Stimulated activated CD4-positive, alpha-beta T cell treated with anti-CD3 and anti-CD28 coated beads, Interleukin-2, amount 100 ng/mL, for 48 hours (primary cell): ENCODE measurements at regions not wholly inside any gene's neighbourhood (a gene's known extent, or its start where the extent isn't known, plus 50 kb on each side); places are given as distances from the start of the nearest gene placed in this dataset.

Source experiments
- DNase-seq, 2 donors: peaks; one replicate each; pipeline ENCODE4 v3.0.0-alpha.2; 2020

- DNase-seq, result no peak
These were observed 132.4 kb upstream of the CNTN1 start for GRCh38 chr12:40559865-40560264.

DNA sequence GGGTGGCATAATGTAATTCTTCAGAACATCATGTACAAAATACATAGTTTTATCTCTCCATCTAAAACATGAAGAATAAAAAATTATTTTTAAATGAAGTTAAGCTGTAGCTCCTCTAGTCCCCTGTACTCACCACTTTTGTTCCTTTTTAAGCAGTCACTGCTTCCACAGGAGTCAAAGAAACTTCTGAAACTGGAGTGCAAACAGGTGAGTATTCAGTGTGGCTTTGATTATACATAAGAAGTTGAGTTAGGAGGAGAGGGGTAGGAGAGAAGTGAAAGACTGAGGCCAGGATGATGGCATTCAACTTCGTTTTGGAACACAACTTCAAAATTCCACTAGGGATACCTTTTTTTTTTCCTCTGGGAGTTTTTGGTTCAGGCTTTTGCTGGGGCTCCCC lies 131.4 kb upstream of the CNTN1 start:
- DNase-seq, result no peak

- no peak for DNase-seq
These were observed 130.8 kb upstream of the CNTN1 start for GRCh38 chr12:40561395-40561966.

DNA sequence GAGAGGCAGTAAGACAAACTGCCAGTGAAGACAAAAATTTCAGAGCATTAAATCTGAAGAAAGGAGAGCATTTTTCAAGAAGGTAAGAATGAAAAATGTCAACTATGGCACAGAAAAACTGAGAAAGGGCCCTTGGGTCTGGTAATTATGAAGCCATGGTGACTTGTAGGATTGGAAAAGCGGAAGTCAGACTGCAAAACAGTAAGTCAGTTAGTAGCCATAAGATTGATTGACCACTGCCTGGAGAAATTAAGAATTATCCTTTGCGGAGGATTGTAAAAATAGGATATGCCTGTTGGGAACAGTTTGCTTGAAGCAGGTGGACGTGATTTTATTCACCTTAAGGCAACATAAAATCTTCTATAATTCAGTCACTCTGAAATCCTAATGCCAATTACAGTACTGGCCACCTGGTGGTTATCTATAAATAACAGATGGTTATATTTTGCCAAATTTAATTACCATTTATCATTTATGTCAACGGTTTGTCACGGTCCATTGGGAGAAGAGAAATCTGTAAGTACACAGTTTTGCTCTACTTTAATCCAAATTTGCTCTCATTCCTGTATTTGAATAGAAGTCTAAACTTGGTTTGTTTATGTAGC lies 127.1 kb upstream of the CNTN1 start:
- no peak for DNase-seq

GRCh38 chr12:40566271-40566670 lies 126.0 kb upstream of the CNTN1 start:
- DNase-seq, result no peak

GRCh38 chr12:40569626-40570179 lies 122.5 kb upstream of the CNTN1 start:
- no peak for DNase-seq

DNA sequence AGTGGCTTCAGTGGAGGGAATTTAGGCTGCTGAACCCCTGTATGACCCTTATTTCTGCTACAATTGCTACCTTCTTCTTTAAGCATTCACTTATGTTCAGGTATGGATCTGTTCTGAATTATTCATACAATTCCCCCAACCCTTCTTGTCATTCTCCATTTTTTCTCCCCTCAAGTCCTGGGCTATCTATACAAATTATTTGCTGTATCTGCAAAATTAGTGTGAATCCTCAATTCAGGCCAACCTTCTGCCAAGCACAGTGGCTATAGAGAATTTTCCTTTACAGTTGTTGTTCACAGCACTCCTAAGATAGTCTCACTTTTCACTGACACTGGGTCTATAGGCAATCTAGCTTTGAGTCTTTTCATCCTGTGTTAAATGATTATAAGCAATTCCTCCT lies 119.2 kb upstream of the CNTN1 start:
- no peak for DNase-seq

GRCh38 chr12:40575987-40576386 lies 116.3 kb upstream of the CNTN1 start:
- no peak for DNase-seq

- no peak for DNase-seq
These were observed 114.4 kb upstream of the CNTN1 start for GRCh38 chr12:40577834-40578233.

GRCh38 chr12:40579687-40580086 lies 112.6 kb upstream of the CNTN1 start:
- no peak for DNase-seq

- DNase-seq, result no peak
These were observed 111.9 kb upstream of the CNTN1 start for GRCh38 chr12:40580346-40580745.

DNA sequence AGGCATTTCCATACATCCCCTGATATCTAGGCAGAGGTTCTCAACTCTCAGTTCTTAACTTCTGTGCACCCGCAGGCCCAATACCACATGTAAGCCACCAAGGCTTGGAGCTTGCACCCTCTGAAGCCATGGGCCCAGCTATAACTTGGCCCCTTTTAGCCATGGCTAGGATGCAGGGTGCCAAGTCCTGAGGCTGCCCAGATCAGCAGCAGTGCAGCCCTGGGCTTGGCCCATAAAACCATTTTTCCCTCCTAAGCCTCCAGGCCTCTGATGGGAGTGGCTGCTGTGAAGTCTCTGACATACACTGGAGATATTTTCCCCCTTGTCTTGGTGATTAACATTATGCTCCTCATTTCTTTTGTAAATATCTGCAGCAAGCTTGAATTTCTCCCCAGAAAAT lies 110.3 kb upstream of the CNTN1 start:
- no peak for DNase-seq

DNA sequence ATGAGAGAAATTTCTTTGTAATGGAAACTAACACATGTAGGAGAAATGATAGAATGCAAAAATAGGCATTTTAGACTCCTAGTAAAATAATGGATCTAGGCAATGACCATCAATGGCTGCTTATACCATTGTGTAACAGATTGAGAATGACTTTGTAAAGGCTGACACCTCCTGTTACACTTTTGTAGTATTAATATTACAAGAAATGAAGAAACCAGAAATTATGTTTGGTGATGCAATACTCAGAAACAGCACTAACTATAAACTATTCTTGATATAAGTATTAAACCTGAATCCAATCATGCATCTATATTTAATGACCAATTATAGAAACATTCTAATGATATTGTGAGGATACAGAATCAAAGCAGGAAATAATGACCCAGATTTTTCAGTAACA lies 108.5 kb upstream of the CNTN1 start:
- DNase-seq, result no peak

GRCh38 chr12:40584763-40585162 lies 107.5 kb upstream of the CNTN1 start:
- no peak for DNase-seq

- no peak for DNase-seq
These were observed 105.4 kb upstream of the CNTN1 start for GRCh38 chr12:40586823-40587222.

GRCh38 chr12:40587421-40587820 lies 104.8 kb upstream of the CNTN1 start:
- no peak for DNase-seq

- no peak for DNase-seq
These were observed 104.3 kb upstream of the CNTN1 start for GRCh38 chr12:40587970-40588369.

GRCh38 chr12:40597133-40597532 lies 95.1 kb upstream of the CNTN1 start:
- DNase-seq, result no peak

GRCh38 chr12:40598073-40598472 lies 94.2 kb upstream of the CNTN1 start:
- no peak for DNase-seq

DNA sequence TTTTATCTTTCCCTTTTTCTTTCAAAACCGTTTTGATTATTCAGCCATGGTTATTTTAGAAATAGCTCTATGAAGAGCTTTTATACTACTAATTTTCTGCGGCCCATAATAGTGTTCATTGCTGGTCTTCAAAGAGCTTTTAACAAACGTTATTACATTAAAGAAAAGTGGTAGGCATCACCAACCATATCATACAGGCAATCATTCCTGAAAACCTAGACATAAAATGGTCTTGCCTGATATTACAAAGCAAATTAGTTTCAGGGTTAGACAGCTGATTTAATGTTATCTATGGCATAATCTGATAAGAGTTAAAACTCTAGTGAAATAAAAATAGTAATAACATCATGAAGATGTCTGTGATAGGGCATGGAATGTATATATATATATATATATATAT lies 89.7 kb upstream of the CNTN1 start:
- DNase-seq, result no peak

- DNase-seq, result no peak
These were observed 77.3 kb upstream of the CNTN1 start for GRCh38 chr12:40614923-40615322.

- DNase-seq, result no peak
These were observed 76.6 kb upstream of the CNTN1 start for GRCh38 chr12:40615590-40615989.

DNA sequence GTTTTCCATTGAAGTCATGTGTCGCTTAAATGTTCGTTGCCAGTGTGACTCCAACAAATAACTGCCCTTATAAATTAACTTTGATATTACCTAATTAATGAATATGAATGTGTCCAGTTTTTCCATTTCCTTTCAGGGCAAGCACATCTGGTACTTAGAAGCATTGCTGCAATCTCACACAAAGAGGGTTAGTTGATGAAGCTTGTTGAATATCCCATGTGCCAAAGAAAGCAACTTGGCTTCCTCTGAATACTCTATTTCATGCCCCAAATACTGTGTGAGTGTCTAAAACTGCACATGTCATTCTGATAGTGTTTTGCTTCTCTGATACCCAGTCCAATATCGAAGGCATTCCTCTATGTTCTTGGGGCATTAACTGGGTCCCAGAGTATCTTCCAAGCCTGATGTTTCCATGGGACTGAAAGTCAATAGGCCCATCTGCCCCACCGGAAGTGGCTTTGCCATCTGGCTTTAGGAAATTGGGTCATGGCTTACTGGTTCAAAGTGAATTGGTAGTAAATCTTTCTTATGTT lies 75.8 kb upstream of the CNTN1 start:
- no peak for DNase-seq

DNA sequence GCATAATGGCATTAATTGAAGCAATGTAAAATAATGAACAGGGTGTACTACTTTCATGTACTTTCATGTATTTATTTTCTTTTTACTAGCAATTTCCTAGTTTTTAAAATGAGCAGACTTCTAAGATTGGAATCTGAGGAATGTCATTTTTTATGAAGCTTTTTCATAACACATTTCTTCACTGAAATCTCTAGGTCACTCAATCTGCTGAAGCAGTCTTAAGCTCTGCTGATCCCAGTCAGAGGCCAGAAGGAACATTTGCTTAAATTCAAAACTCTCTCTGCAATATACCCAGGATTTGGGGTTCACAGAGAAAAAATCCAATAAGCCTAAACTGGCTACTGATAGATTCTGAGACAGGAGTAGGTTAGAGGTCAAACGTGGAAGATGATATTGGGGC lies 73.6 kb upstream of the CNTN1 start:
- DNase-seq, result no peak

GRCh38 chr12:40620564-40621019 lies 71.6 kb upstream of the CNTN1 start:
- no peak for DNase-seq
